ENCODE measurements at regions not wholly inside any gene's neighbourhood (a gene's known extent, or its start where the extent isn't known, plus 50 kb on each side); places are given as distances from the start of the nearest gene placed in this dataset.

- no peak for DNase-seq
Observed at GRCh38 chr10:4522296-4523000, 303.6 kb upstream of the AKR1E2 start.

GRCh38 chr10:4519658-4520402 lies 306.2 kb upstream of the AKR1E2 start:
- no peak for DNase-seq

- DNase-seq, result no peak
Observed at GRCh38 chr10:4517746-4518145, 308.3 kb upstream of the AKR1E2 start.

- no peak for DNase-seq
Observed at GRCh38 chr10:4515721-4516120, 310.3 kb upstream of the AKR1E2 start.

- no peak for DNase-seq
Observed at GRCh38 chr10:4514445-4515108, 311.4 kb upstream of the AKR1E2 start.

- DNase-seq, result no peak
Observed at GRCh38 chr10:4512671-4513240, 313.3 kb upstream of the AKR1E2 start.

- DNase-seq, result no peak
Observed at GRCh38 chr10:4512196-4512595, 313.8 kb upstream of the AKR1E2 start.

GRCh38 chr10:4511509-4511908 lies 314.5 kb upstream of the AKR1E2 start:
- no peak for DNase-seq

- DNase-seq, result no peak
Observed at GRCh38 chr10:4509405-4509804, 316.6 kb upstream of the AKR1E2 start.

GRCh38 chr10:4506095-4506494 lies 319.9 kb upstream of the AKR1E2 start:
- DNase-seq, result no peak

- DNase-seq, result no peak
Observed at GRCh38 chr10:4504550-4504949, 321.5 kb upstream of the AKR1E2 start.

GRCh38 chr10:4503076-4503475 lies 322.9 kb upstream of the AKR1E2 start:
- DNase-seq, result no peak

GRCh38 chr10:4501306-4501705 lies 324.7 kb upstream of the AKR1E2 start:
- no peak for DNase-seq

GRCh38 chr10:4498711-4499251 lies 327.2 kb upstream of the AKR1E2 start:
- no peak for DNase-seq

GRCh38 chr10:4494551-4494950 lies 331.5 kb upstream of the AKR1E2 start:
- no peak for DNase-seq

GRCh38 chr10:4492202-4492601 lies 333.8 kb upstream of the AKR1E2 start:
- no peak for DNase-seq

- no peak for DNase-seq
Observed at GRCh38 chr10:4488904-4489303, 337.1 kb upstream of the AKR1E2 start.

- DNase-seq, result no peak
Observed at GRCh38 chr10:4485636-4486035, 340.4 kb upstream of the AKR1E2 start.

GRCh38 chr10:4483811-4484210 lies 342.2 kb upstream of the AKR1E2 start:
- DNase-seq, result no peak

- no peak for DNase-seq
Observed at GRCh38 chr10:4482659-4483058, 343.3 kb upstream of the AKR1E2 start.

- no peak for DNase-seq
Observed at GRCh38 chr10:4481192-4481591, 344.8 kb upstream of the AKR1E2 start.

GRCh38 chr10:4479342-4479741 lies 346.7 kb upstream of the AKR1E2 start:
- DNase-seq, result no peak

GRCh38 chr10:4477664-4478063 lies 348.3 kb upstream of the AKR1E2 start:
- DNase-seq, result no peak
